Coronary artery (tissue), 2 donors: ENCODE measurements at regions not wholly inside any gene's neighbourhood (a gene's known extent, or its start where the extent isn't known, plus 50 kb on each side); places are given as distances from the start of the nearest gene placed in this dataset.

Source experiments
- DNase-seq: peaks from one replicate; pipeline ENCODE4 v3.0.0-alpha.2; 2017; ENCODE audit warnings: low spot score
- H3K27ac ChIP-seq, 2 donors: fragments of 200-600 bp; sonication (generic); one replicate each; pipeline ENCODE4 v1.5.1; 2016 to 2019
- H3K4me3 ChIP-seq: fragments of 200-600 bp; sonication (generic); 2 replicates; pipeline ENCODE4 v1.5.1; 2016; ENCODE audit warnings: mild to moderate bottlenecking, moderate library complexity
- CTCF ChIP-seq: fragments of 200-600 bp; sonication (generic); IDR thresholded peaks from one replicate; pipeline ENCODE4 v1.5.1; 2019; ENCODE audit warnings: antibody characterized with exemption

GRCh38 chr1:97996880-97997279 is 76.0 kb upstream of the DPYD start:
- Histone ChIP-seq H3K27ac (no peak overlapping the region), H3K4me3 (no peak overlapping the region)
- no peak for TF ChIP-seq CTCF
- no peak for DNase-seq

GRCh38 chr1:97989094-97989680 is 68.4 kb upstream of the DPYD start:
- TF ChIP-seq CTCF: no peak
- no peak overlapping the region for H3K27ac ChIP-seq
- H3K4me3 ChIP-seq: no peak overlapping the region
- DNase-seq: no peak

- no peak for DNase-seq
- H3K27ac ChIP-seq: no peak overlapping the region
- no peak overlapping the region for H3K4me3 ChIP-seq
These were observed 65.5 kb upstream of the DPYD start for GRCh38 chr1:97986041-97987005.

GRCh38 chr1:97983126-97983525 is 62.3 kb upstream of the DPYD start:
- no peak for DNase-seq
- no peak for TF ChIP-seq CTCF
- Histone ChIP-seq H3K4me3 (no peak overlapping the region), H3K27ac (no peak overlapping the region)

More at GRCh38 chr1:97986041-97987005, 65.5 kb upstream of the DPYD start:
- TF ChIP-seq CTCF: no peak

GRCh38 chr1:97980530-97980929 is 59.7 kb upstream of the DPYD start:
- TF ChIP-seq CTCF: no peak
- no peak for DNase-seq
- Histone ChIP-seq H3K27ac (no peak overlapping the region), H3K4me3 (no peak overlapping the region)

GRCh38 chr1:97976801-97977200 is 56.0 kb upstream of the DPYD start:
- no peak overlapping the region for H3K27ac ChIP-seq

More at GRCh38 chr1:97976801-97977200, 56.0 kb upstream of the DPYD start:
- no peak for TF ChIP-seq CTCF
- no peak overlapping the region for H3K4me3 ChIP-seq
- DNase-seq: no peak
